GM19351 (cell line): ENCODE measurements at regions not wholly inside any gene's neighbourhood (a gene's known extent, or its start where the extent isn't known, plus 50 kb on each side); places are given as distances from the start of the nearest gene placed in this dataset.
A peak's percentile ranks its signal among the peaks of the same experiment; 100 is the strongest.

Source experiments
- ATAC-seq: cut with Tn5 transposase; IDR thresholded peaks from one replicate; pipeline ENCODE4 v1.9.1; 2021; ENCODE audit warnings: mild to moderate bottlenecking, moderate library complexity; ENCODE audit not compliant: unreplicated experiment

GRCh38 chr12:45548426-45548825, 181.1 kb upstream of the ARID2 start:
- ATAC-seq = no peak

DNA sequence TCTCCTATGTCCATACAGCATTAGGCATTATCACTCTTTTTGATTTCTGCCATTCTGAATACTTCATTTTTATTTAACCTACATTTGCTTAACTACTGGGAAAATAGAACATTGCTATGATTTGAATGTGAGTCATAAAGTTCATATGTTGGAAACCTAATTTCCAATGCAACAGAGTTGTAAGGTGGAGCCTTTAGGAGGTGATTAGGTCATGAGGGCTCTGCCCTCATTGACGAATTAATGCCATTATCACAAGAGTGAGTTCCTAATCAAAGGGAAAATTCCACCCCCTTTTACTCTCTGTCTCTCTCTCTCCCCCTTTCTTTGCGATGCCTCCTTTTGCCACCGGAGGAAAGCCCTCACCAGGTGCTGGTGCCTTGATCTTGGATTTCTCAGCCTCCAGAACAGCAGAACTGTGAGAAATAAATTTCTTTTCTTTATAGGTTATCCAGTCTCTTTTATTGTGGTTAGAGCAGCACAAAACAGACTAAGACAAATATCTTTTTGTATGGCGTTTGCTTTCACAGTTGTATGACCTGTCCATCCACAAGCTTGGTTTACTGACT, 180.1 kb upstream of the ARID2 start:
- no peak for ATAC-seq

DNA sequence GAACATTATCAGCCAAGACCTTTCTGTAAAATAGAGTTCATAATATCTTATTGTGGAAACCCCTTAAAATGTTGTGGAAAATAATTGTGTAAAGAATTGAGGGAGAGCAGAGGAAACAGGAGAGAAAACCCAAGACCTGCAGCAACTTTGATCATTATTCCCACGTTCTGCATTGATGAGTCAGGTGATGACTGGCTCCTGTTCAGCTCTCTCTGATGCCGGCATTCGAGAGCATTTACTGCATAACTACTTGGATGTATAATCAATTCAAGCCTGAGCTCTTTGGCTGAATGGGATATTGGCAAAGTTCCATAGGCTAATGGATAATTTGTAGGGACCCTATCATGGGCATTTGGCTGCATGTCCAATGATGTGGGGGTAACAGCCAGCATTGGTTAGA, 176.3 kb upstream of the ARID2 start:
- no peak for ATAC-seq

- ATAC-seq = no peak
These were observed 172.5 kb upstream of the ARID2 start for GRCh38 chr12:45557016-45557415.

DNA sequence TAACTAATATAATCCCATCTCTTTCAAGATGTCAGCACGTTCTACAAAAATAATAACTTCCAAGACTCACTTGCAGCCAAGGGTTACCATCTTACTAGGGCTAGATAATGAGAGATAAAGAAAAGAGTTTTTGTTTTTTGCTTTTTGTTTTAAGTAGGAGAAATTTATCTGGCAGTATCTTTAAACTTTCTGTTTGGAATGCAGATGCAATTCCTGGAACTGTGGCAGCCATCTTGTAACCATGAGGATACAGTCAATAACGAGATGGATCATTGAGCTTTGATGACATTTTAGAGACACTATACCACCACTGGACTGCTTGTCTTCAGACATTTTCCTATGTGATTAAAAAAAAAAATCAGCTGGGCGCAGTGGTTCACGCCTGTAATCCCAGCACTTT, 171.2 kb upstream of the ARID2 start:
- ATAC-seq = no peak

GRCh38 chr12:45559537-45559936, 170.0 kb upstream of the ARID2 start:
- ATAC-seq = no peak

DNA sequence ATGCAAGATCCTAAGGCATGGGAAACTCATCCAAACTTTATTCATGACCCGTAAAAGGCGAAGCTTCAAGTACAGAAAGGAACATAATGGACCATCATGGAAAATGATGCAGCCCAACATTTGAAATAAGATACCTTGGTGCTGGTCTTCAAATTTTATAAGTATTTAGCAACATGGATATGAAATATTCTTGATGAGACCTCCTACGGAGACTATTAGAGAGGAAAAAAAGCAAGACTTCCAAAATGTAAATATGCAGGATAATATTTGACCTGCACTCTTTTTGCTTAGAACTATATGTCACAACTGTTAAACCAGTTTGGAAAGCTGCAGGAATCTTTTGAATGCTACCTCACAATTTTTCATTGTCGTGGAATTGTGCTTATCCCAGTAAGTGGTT, 168.8 kb upstream of the ARID2 start:
- no peak for ATAC-seq

- no peak for ATAC-seq
These were observed 168.0 kb upstream of the ARID2 start for GRCh38 chr12:45561488-45561887.

DNA sequence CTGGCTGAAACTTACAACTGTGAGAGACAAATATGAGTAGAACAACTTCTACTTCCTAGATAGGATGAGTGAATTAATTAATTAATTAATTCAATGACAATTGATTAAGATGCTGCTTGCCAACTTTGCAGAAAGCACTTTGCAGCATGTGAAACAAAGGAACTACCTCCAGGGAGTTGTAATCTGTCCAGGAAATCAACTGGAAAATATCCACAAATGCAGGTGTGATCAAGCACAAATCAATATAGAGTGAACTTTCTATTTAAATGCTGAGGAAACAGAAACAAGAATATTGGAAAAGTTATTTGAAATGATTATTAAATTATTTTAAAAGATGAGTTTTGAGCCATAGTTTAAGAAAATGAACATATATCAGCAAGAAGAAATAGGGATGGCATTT, 163.9 kb upstream of the ARID2 start:
- no peak for ATAC-seq

GRCh38 chr12:45566257-45566656, 163.2 kb upstream of the ARID2 start:
- ATAC-seq = no peak

GRCh38 chr12:45568808-45569207, 160.7 kb upstream of the ARID2 start:
- no peak for ATAC-seq

DNA sequence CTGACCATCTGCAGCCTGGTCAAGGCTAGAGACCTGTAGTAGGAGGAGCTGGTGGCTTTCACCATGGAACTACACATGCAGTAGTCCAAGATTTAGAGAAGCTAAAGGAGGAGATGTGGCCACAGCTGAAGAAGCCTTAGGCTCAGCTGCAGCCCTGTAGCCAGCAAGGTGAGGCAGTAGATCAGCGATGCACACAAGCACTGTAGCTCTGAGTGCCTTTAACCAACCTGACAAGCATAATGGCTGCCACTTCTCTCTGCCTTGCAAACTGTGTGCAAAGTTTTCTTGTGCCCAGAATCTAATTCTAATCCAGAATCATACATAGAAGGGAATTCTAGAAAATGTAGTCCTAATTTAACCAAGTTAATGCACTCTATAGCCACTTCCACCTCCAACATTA, 159.0 kb upstream of the ARID2 start:
- ATAC-seq = no peak

DNA sequence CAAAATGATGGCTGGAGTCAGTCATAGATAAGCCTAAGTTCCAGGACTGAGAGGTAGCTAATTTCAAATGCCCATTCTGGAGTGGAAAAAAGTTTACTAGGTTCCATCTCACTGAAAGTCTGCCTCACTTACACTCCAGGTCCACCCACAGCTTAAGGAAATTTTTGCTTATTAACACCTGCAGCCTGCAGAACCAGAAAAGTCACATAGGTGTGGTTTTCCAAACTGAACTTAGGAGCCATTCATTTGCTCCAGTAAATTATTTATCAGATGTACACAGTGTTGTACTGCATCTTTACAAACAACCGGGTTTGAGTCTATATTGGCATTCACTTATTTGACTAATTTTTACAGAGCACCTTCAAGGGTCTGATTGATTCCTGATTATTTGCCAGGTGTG, 157.4 kb upstream of the ARID2 start:
- ATAC-seq = no peak

DNA sequence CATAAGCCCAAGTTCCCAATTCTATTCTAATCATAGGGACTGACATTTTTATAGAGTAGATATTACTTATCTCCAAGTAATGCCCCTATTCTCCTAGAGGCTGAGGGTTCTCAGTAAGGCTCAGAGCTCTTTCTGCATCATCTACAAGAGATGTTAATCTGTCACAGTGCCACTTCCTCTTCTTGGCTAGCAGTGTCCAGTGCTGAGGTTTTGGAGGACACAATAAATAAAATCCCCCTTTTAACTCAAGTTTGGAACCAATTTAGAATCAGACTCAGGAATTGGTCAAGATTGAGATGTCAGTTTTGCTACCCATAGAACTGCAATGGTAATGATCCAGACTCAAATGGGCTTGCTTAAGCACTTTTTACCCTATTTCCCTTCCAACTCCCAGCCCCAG, 154.1 kb upstream of the ARID2 start:
- peak; percentile 36 for ATAC-seq

- peak; percentile 74 for ATAC-seq
These were observed 153.6 kb upstream of the ARID2 start for GRCh38 chr12:45575823-45576475.

DNA sequence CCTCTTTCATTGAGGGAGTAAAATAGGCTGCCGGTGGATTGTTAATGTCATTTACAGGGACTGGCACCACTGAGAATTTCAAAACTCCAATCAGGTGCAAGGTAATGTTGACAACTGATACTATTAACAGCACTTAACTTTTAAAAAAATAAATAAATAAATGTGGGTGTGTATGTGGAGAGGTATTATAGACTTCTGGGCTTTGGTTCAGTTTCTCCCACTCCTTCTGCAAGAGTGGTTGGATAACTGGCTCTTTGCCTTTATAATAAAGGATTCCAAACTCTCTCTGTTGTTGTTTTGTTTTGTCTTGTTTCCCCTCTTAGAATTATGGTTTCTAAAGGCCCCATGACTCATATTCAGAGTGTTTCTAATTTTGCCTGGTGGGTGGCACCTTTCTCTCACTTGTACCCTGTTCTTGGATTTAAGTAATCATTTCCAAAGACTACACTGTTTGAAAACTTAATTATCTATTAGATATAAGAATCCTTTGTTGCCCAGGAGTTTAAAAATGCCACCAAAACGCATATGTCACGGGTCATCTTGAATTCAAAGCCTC, 151.6 kb upstream of the ARID2 start:
- ATAC-seq = peak; percentile 35

- ATAC-seq = no peak
These were observed 149.0 kb upstream of the ARID2 start for GRCh38 chr12:45580356-45580969.

DNA sequence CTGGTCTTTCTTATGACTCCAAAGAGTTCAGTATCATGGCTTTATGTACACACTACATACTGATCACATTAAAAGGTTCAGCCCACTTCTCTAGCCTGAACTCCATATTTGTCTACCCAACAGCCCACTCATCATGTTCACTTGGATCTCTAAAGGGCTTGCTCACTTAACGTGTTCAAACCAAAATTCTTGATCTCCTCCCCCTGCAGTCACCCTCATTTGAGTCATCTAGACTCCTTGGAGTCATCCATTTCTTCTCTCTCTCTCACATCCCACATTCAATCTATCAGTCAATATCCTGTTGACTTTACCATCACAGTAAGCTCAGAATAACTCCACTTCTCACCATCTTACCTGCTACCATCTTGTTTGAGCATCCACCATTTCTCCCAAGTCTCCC, 148.4 kb upstream of the ARID2 start:
- no peak for ATAC-seq

GRCh38 chr12:45582536-45582935, 147.0 kb upstream of the ARID2 start:
- no peak for ATAC-seq

GRCh38 chr12:45582986-45583659, 146.4 kb upstream of the ARID2 start:
- ATAC-seq = no peak

- no peak for ATAC-seq
These were observed 145.2 kb upstream of the ARID2 start for GRCh38 chr12:45584336-45584735.
